Right lobe of liver (tissue), 6 donors: ENCODE measurements at regions not wholly inside any gene's neighbourhood (a gene's known extent, or its start where the extent isn't known, plus 50 kb on each side); places are given as distances from the start of the nearest gene placed in this dataset.

ENCODE experiments used
- ATAC-seq, 4 donors: fragments of 200-7000 bp; cut with Tn5 transposase; one replicate each; pipeline ENCODE4 v1.9.1; 2020; ENCODE audit warnings: mild to moderate bottlenecking in 4 of 4, moderate library complexity in 4 of 4
- DNase-seq, 3 donors: peaks; one replicate each; pipeline ENCODE4 v3.0.0-alpha.2; 2020
- H3K27ac ChIP-seq, 3 donors: fragments of 200-600 bp; one replicate each; pipeline ENCODE4 v1.8.0; 2022
- H3K27me3 ChIP-seq, 2 donors: fragments of 200-600 bp; one replicate each; pipeline ENCODE4 v1.8.0; 2022
- H3K36me3 ChIP-seq, 4 donors: fragments of 200-600 bp; sonication (generic) in 1 of 4; one replicate each; pipeline versions ENCODE4 v1.5.1 to v1.8.0; 2017 to 2022; ENCODE audit warnings: control low read depth in 1 of 4
- H3K4me1 ChIP-seq, 4 donors: fragments of 200-600 bp; sonication (generic) in 1 of 4; one replicate each; pipeline versions ENCODE4 v1.5.1 to v1.8.0; 2017 to 2022; ENCODE audit warnings: control low read depth in 1 of 4
- H3K4me3 ChIP-seq, 3 donors: fragments of 200-600 bp; one replicate each; pipeline ENCODE4 v1.8.0; 2022
- H3K9me3 ChIP-seq, 4 donors: fragments of 200-600 bp; sonication (generic) in 1 of 4; one replicate each; pipeline versions ENCODE4 v1.5.1 to v1.8.0; 2017 to 2022; ENCODE audit warnings: control low read depth in 1 of 4
- POLR2A ChIP-seq: fragments of 450-650 bp; IDR thresholded peaks from one replicate; pipeline ENCODE4 v1.6.1; 2017; ENCODE audit warnings: antibody characterized with exemption, mild to moderate bottlenecking
- WGBS: methylation state at CpG from one replicate; pipeline ENCODE4 v1.1.6; 2018; ENCODE audit warnings: low coverage, low lambda C conversion rate; ENCODE audit not compliant: insufficient coverage; ENCODE audit errors: missing lambda C conversion rate; 5-methylcytosine and 5-hydroxymethylcytosine counted together
- intact Hi-C, 2 donors: fragments of 100-400 bp; cut with DNase I; formaldehyde crosslinking; loops; one replicate each; pipeline versions ENCODE4 v1.11.2 to v1.14.1; 2022
- TF ChIP-seq, protein P1 (sequence below), 4 donors: fragments of 200-600 bp in 3 of 4; fragments of 450-650 bp in 1 of 4; IDR thresholded peaks; one replicate each; pipeline versions ENCODE4 v1.5.1 to v1.8.0; 2016 to 2022; ENCODE audit warnings: antibody characterized with exemption in 4 of 4, mild to moderate bottlenecking in 2 of 4
- donor health status: DM: no; HTN: yes; CAD: no.
- donor health status: DM: no; HTN: no; CAD: no.
- donor health status: DM: no; HTN: no; CAD: no.
- donor health status: DM: no; HTN: yes; CAD: no.
- donor health status: DM: no; HTN: yes; CAD: no.

DNA sequence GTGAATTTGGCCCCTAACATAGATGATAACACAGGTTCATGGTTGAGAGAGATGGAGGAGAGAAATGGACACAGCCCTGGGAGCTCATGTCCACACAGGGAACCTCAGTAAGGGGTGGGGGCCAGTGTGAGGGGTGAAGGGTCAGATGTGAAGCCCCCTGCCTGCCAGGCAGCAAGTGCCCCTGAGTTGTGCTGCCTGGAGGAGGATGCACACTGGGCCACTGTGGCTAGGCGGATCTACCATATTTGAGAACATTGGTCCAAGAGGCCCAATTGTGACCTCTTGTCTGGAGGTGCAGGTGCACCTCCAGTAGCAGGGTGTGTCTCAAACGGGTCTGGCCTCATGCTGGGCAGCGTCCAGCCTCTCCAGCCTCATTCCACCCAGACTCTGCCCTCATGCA lies 99.6 kb upstream of the SNTG2 start:
- Histone ChIP-seq H3K9me3 (no peaks in the 10 kb centered on the region), H3K4me3 (no peak overlapping the region), H3K27ac (no peak overlapping the region), H3K4me1 (no peaks in the 10 kb centered on the region), H3K36me3 (no peaks in the 10 kb centered on the region), H3K27me3 (no peaks in the 10 kb centered on the region)
- intact Hi-C loops: loop anchor here in 1 of 2 donors (5.0 kb wide), 1 partner anchor 696 kb away; no protein-coding TSS in a partner anchor
- no CpG with 5 or more reads among the region's 3 CpGs for WGBS
- no peak for DNase-seq
- TF ChIP-seq POLR2A: no peak
- TF ChIP-seq, protein P1, sequence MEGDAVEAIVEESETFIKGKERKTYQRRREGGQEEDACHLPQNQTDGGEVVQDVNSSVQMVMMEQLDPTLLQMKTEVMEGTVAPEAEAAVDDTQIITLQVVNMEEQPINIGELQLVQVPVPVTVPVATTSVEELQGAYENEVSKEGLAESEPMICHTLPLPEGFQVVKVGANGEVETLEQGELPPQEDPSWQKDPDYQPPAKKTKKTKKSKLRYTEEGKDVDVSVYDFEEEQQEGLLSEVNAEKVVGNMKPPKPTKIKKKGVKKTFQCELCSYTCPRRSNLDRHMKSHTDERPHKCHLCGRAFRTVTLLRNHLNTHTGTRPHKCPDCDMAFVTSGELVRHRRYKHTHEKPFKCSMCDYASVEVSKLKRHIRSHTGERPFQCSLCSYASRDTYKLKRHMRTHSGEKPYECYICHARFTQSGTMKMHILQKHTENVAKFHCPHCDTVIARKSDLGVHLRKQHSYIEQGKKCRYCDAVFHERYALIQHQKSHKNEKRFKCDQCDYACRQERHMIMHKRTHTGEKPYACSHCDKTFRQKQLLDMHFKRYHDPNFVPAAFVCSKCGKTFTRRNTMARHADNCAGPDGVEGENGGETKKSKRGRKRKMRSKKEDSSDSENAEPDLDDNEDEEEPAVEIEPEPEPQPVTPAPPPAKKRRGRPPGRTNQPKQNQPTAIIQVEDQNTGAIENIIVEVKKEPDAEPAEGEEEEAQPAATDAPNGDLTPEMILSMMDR (IDR thresholded peaks at IDR 0.05): no peak
- ATAC-seq: no peak

DNA sequence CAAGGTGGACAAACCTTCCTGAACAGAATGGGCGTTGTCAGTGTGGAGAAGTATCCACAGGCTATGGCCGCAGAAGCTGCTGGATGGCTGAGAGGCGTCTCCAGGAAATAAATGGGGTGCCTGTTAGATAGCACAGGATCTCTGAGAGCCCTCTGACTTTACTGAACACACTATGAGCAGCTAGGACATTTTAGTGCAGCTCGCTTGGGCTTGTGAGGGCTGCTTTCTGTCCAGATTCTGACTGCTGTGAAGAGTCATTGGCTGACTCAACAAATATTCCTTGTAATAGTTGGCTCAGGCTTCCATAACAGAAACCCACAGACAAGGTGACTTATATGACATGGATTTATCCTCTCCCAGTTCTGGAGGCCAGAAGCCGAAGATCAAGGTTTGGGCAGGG lies 100.2 kb upstream of the SNTG2 start:
- no peak for TF ChIP-seq POLR2A
- TF ChIP-seq, protein P1 (IDR thresholded peaks at IDR 0.05): no peak
- no peak for ATAC-seq
- Histone ChIP-seq H3K36me3 (no peaks in the 10 kb centered on the region), H3K4me3 (no peak overlapping the region), H3K4me1 (no peaks in the 10 kb centered on the region), H3K27me3 (no peaks in the 10 kb centered on the region), H3K27ac (no peak overlapping the region), H3K9me3 (no peaks in the 10 kb centered on the region)
- intact Hi-C loops: loop anchor here in 1 of 2 donors (5.0 kb wide), 1 partner anchor 697 kb away; no protein-coding TSS in a partner anchor
- no peak for DNase-seq
- 40% methylated on average over 1 of the region's 5 CpGs for WGBS

DNA sequence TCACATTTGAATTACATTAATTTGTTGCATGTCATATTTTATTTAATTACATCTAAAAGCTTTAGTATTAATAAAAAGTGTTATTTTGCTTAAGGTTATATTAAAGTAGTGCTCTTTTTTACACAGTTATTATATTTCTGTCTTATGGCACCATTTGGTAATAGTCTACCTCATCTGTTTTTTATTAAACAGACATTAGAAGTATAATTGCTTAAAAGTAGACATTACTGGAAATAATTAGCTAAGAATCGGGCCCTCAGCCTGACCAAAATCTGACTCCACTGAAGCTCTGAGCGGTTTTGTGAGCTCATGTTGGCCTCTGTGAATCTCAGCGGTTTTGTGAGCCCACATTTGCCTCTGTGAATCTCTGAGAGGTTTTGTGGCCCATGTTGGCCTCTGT lies 102.5 kb upstream of the SNTG2 start:
- no peak overlapping the region for H3K27ac ChIP-seq
- H3K4me3 ChIP-seq: no peak overlapping the region
- ATAC-seq: no peak
- no peaks in the 10 kb centered on the region for H3K9me3 ChIP-seq
- no peaks in the 10 kb centered on the region for H3K36me3 ChIP-seq
- no peak for TF ChIP-seq POLR2A
- TF ChIP-seq, protein P1 (IDR thresholded peaks at IDR 0.05): no peak
- 73% methylated on average over 3 of the region's 3 CpGs for WGBS
- H3K4me1 ChIP-seq: no peaks in the 10 kb centered on the region
- H3K27me3 ChIP-seq: no peaks in the 10 kb centered on the region
- DNase-seq: no peak
- intact Hi-C loops: no loop called here

DNA sequence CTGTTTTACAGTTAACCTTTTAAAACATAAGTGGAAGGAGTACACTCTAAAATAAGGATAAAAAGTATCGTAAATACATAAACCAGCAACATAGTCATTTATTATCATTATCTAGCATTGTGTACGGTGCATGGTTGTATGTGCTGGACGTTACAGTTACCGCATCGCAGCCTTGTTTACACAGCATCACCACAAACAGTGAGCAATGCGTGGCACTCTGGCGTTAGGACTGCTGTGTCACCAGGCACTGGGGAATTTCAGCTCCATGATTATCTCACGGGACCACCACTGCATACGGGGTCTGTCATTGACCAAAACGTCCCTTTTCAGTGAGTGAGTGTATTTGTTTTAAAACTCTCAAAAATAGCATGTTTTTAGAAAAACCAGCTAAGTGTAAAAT lies 103.0 kb upstream of the SNTG2 start:
- no peaks in the 10 kb centered on the region for H3K36me3 ChIP-seq
- H3K4me1 ChIP-seq: no peaks in the 10 kb centered on the region
- TF ChIP-seq, protein P1 (IDR thresholded peaks at IDR 0.05): no peak
- ATAC-seq (no peak), DNase-seq (no peak)
- no peaks in the 10 kb centered on the region for H3K9me3 ChIP-seq
- H3K27me3 ChIP-seq: no peaks in the 10 kb centered on the region
- no peak overlapping the region for H3K27ac ChIP-seq
- intact Hi-C loops: no loop called here
- H3K4me3 ChIP-seq: no peak overlapping the region
- WGBS: 63% methylated on average over 10 of the region's 10 CpGs

DNA sequence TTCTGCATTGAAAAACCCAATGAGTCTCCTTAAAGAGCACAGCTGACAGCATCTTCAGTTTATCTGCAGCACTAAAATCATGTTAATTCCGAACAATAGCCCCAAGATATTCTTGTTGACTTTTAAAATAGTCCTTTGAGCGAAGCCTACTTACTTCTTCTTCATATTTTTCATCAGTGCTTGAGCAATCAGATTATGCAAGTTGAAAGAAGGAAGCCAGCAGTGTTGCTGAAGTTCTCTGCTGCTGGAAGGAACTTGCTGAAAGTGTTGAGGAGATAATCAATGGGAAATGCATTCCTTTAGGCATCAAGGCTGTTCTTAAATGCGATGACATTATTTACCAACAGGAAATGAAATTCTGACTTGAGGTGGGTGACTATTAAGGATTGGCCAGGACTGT lies 105.9 kb upstream of the SNTG2 start:
- H3K36me3 ChIP-seq: no peaks in the 10 kb centered on the region
- 20% methylated on average over 3 of the region's 3 CpGs for WGBS
- DNase-seq: no peak
- no peaks in the 10 kb centered on the region for H3K9me3 ChIP-seq
- H3K4me3 ChIP-seq: no peak overlapping the region
- H3K27me3 ChIP-seq: no peaks in the 10 kb centered on the region
- TF ChIP-seq, protein P1 (IDR thresholded peaks at IDR 0.05): no peak
- TF ChIP-seq POLR2A: no peak
- H3K27ac ChIP-seq: no peak overlapping the region
- ATAC-seq: no peak
- intact Hi-C loops: no loop called here
- H3K4me1 ChIP-seq: no peaks in the 10 kb centered on the region
